GM23248 (cell line): ENCODE measurements at regions not wholly inside any gene's neighbourhood (a gene's known extent, or its start where the extent isn't known, plus 50 kb on each side); places are given as distances from the start of the nearest gene placed in this dataset.
A peak's percentile ranks its signal among the peaks of the same experiment; 100 is the strongest.

Experiments used
- DNase-seq: peaks from one replicate; pipeline ENCODE4 v3.0.0-alpha.2; 2015
- H2AFZ ChIP-seq: fragments of 200-600 bp; sonication (generic); 2 replicates; pipeline ENCODE4 v1.6.1; 2016; ENCODE audit warnings: antibody characterized with exemption
- H3F3A ChIP-seq: fragments of 200-600 bp; sonication (generic); 2 replicates; pipeline ENCODE4 v1.6.1; 2016; ENCODE audit warnings: mild to moderate bottlenecking, antibody characterized with exemption, mixed run types; ENCODE audit not compliant: insufficient read depth
- H3K27ac ChIP-seq: fragments of 200-600 bp; sonication (generic); 2 replicates; pipeline ENCODE4 v1.5.1; 2016; ENCODE audit warnings: mild to moderate bottlenecking
- H3K27me3 ChIP-seq: fragments of 200-600 bp; sonication (generic); replicated peaks from 2 replicates; pipeline ENCODE4 v1.6.1; 2016; ENCODE audit warnings: mild to moderate bottlenecking; ENCODE audit not compliant: insufficient read depth
- H3K36me3 ChIP-seq: fragments of 200-600 bp; sonication (generic); 2 replicates; pipeline ENCODE4 v1.6.1; 2016; ENCODE audit warnings: low read depth, mild to moderate bottlenecking
- H3K4me1 ChIP-seq: fragments of 200-600 bp; sonication (generic); 2 replicates; pipeline ENCODE4 v1.6.1; 2016; ENCODE audit warnings: mild to moderate bottlenecking; ENCODE audit not compliant: insufficient read depth
- H3K4me2 ChIP-seq: fragments of 200-600 bp; sonication (generic); one replicate; pipeline ENCODE4 v1.6.1; 2016; ENCODE audit warnings: mild to moderate bottlenecking; ENCODE audit not compliant: unreplicated experiment
- H3K4me3 ChIP-seq: fragments of 200-600 bp; sonication (generic); 2 replicates; pipeline ENCODE4 v1.5.1; 2016; ENCODE audit warnings: mild to moderate bottlenecking
- H3K79me2 ChIP-seq: fragments of 200-600 bp; sonication (generic); 2 replicates; pipeline ENCODE4 v1.6.1; 2016; ENCODE audit warnings: mild to moderate bottlenecking; ENCODE audit not compliant: insufficient read depth
- H3K9ac ChIP-seq: fragments of 200-600 bp; sonication (generic); 2 replicates; pipeline ENCODE4 v1.6.1; 2016; ENCODE audit warnings: mild to moderate bottlenecking
- H3K9me2 ChIP-seq: fragments of 200-600 bp; sonication (generic); 2 replicates; pipeline ENCODE4 v1.6.1; 2016; ENCODE audit warnings: mixed run types, mild to moderate bottlenecking, moderate library complexity; ENCODE audit not compliant: insufficient read depth
- H3K9me3 ChIP-seq: fragments of 200-600 bp; sonication (generic); one replicate; pipeline ENCODE4 v1.6.1; 2017; ENCODE audit warnings: low read depth
- H4K20me1 ChIP-seq: fragments of 200-600 bp; sonication (generic); 2 replicates; pipeline ENCODE4 v1.6.0; 2016; ENCODE audit not compliant: insufficient read depth
- EZH2 ChIP-seq: fragments of 200-600 bp; sonication (generic); IDR thresholded peaks from 2 replicates; pipeline ENCODE4 v1.6.1; 2018; ENCODE audit warnings: antibody characterized with exemption, mild to moderate bottlenecking; ENCODE audit not compliant: insufficient read depth, poor library complexity, severe bottlenecking
- EZH2phosphoT487 ChIP-seq: fragments of 200-600 bp; sonication (generic); IDR thresholded peaks from 2 replicates; pipeline ENCODE4 v1.6.1; 2018; ENCODE audit warnings: antibody characterized with exemption, moderate library complexity, mild to moderate bottlenecking, low read depth; ENCODE audit not compliant: insufficient read depth
- WGBS, 2 experiments: methylation state at CpG; one replicate each; pipeline ENCODE4 v1.1.6; 2015 to 2017; ENCODE audit warnings: low lambda C conversion rate in 2 of 2, low coverage in 1 of 2; ENCODE audit errors: missing lambda C conversion rate in 2 of 2; 5-methylcytosine and 5-hydroxymethylcytosine counted together
- in situ Hi-C: fragments of 300-500 bp; cut with MboI; formaldehyde crosslinking; loops from 2 replicates; pipeline ENCODE4 v1.15.0; 2020

DNA sequence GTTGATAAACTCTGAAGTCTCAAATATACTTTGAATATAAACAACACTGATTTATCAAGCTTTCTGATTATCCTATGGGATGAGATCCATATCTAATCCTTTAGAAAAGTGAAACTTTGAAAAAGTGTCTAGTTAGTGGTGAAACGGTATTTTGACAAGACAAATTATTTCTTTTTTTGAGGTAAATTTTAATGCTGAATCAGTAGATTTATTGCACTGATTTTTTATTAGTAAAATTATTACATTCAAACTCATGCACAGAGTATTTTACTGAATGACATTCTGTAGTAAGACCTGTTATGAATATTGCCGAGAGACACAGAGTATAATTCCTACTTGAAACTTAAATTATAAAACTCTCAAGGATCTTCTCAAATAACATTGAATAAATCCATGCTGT, 679.1 kb upstream of the SPRY2 start:
- Histone ChIP-seq H3K9ac (no peak overlapping the region), H3K27ac (no peak overlapping the region), H3K4me1 (no peaks in the 10 kb centered on the region), H2AFZ (no peak overlapping the region), H3K9me3 (no peaks in the 10 kb centered on the region), H3K36me3 (no peaks in the 10 kb centered on the region), H4K20me1 (no peaks in the 10 kb centered on the region), H3K4me2 (no peak overlapping the region), H3K4me3 (no peak overlapping the region), H3K9me2 (no peaks in the 10 kb centered on the region), H3K27me3 (no peaks in the 10 kb centered on the region), H3K79me2 (no peaks in the 10 kb centered on the region), H3F3A (no peaks in the 10 kb centered on the region)
- TF ChIP-seq EZH2 (no peak), EZH2phosphoT487 (no peak)
- in situ Hi-C loops, result no loop called here
- DNase-seq, result no peak
- WGBS, 2 experiments, result 38 to 39% methylated on average over 2 of the region's 2 CpGs

DNA sequence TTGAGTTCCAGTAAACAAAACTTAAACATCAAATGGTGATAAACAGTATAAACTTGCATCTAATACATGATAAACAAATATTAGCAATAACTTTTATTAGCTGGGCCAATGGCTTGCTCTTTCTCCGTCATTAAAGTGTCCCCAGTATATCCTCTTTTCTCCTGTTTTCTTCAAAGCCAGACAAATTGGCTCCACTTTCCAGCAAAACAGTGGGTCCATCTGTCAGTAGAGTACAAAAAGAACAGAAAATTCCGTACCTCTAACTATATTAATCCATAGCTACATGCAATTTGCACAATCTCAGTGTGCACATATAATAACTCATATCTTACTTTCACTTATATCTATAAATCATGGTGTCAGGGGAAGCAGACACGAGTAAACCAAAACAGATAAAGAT, 678.0 kb upstream of the SPRY2 start:
- no peaks in the 10 kb centered on the region for H3F3A ChIP-seq
- H3K27ac ChIP-seq, result no peak overlapping the region
- H3K9me3 ChIP-seq, result no peaks in the 10 kb centered on the region
- no peak overlapping the region for H3K4me3 ChIP-seq
- H2AFZ ChIP-seq, result no peak overlapping the region
- no peaks in the 10 kb centered on the region for H3K27me3 ChIP-seq
- H3K79me2 ChIP-seq, result no peaks in the 10 kb centered on the region
- H3K36me3 ChIP-seq, result no peaks in the 10 kb centered on the region
- no peaks in the 10 kb centered on the region for H4K20me1 ChIP-seq
- 26 to 34% methylated on average over 3 of the region's 3 CpGs for WGBS, 2 experiments
- in situ Hi-C loops, result no loop called here
- no peak for DNase-seq
- no peaks in the 10 kb centered on the region for H3K4me1 ChIP-seq
- H3K9me2 ChIP-seq, result no peaks in the 10 kb centered on the region
- H3K4me2 ChIP-seq, result no peak overlapping the region
- TF ChIP-seq EZH2 (no peak), EZH2phosphoT487 (no peak)
- H3K9ac ChIP-seq, result no peak overlapping the region

DNA sequence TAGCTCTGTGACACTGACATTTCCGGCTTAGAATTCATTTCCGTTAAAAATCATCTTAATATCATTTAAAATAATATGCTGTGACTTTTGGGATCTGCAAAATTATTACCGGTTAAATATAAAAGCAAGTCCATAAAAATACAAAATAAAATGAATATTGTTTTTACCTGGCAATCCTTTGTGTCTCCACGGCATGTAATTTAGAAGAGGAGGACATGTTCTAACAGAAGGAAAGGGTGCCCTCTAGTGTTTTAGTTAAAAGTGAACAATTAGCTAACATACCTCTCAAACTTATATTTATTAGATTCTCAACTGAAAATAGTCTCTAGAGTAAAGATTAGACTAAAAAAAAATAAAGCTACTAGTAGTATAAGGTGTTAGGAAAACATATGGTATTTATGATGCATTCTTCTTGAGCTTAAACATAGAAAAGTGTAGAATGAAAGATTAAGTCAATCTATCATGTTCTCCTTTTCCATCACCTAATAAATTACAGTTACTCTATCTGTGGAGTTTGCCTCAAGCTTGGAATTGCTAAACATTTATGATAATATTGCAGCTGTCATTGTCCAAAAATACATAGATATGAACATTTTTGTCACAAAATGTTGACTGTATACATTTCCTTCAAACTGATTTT, 676.7 kb upstream of the SPRY2 start:
- no peaks in the 10 kb centered on the region for H4K20me1 ChIP-seq
- H3K79me2 ChIP-seq, result no peaks in the 10 kb centered on the region
- H3K9me2 ChIP-seq, result no peaks in the 10 kb centered on the region
- no peaks in the 10 kb centered on the region for H3K27me3 ChIP-seq
- no peaks in the 10 kb centered on the region for H3K36me3 ChIP-seq
- no peaks in the 10 kb centered on the region for H3F3A ChIP-seq
- TF ChIP-seq EZH2phosphoT487, result no peak
- no peak for TF ChIP-seq EZH2
- no peaks in the 10 kb centered on the region for H3K4me1 ChIP-seq
- H3K27ac ChIP-seq, result no peak overlapping the region
- WGBS, 2 experiments, result 15 to 18% methylated on average over 4 of the region's 4 CpGs
- H3K4me3 ChIP-seq, result no peak overlapping the region
- H3K9me3 ChIP-seq, result no peaks in the 10 kb centered on the region
- H3K4me2 ChIP-seq, result no peak overlapping the region
- in situ Hi-C loops, result no loop called here
- no peak overlapping the region for H3K9ac ChIP-seq
- peak; percentile 65 for DNase-seq
- no peak overlapping the region for H2AFZ ChIP-seq

DNA sequence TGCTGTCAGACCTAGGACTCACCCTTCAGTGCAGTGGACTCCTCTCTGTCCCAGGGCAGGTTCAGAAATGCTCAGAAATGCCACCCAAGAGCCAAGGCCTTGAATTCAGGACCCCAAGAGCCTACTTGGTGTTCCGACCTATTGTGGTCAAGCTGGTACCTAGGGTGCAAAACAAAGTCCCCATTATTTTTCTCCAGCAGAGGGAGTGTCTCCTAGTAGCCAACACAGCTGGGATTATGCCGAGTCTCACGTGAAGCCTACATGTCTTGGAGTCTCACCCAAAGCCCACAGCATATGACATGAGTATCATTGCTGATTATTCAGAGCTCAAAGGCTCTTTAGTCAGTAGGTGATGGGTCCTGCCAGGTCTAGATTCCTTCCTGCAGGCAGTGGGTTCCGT, 671.1 kb upstream of the SPRY2 start:
- TF ChIP-seq EZH2phosphoT487, result no peak
- no peak for TF ChIP-seq EZH2
- no peak overlapping the region for H3K27ac ChIP-seq
- no peaks in the 10 kb centered on the region for H3K36me3 ChIP-seq
- no peak for DNase-seq
- no peak overlapping the region for H3K9ac ChIP-seq
- in situ Hi-C loops, result no loop called here
- H3K27me3 ChIP-seq, result no peaks in the 10 kb centered on the region
- WGBS, 2 experiments, result 32 to 40% methylated on average over 4 of the region's 4 CpGs
- H3K4me2 ChIP-seq, result no peak overlapping the region
- no peaks in the 10 kb centered on the region for H3F3A ChIP-seq
- no peaks in the 10 kb centered on the region for H3K9me2 ChIP-seq
- no peaks in the 10 kb centered on the region for H3K9me3 ChIP-seq
- H2AFZ ChIP-seq, result no peak overlapping the region
- H3K79me2 ChIP-seq, result no peaks in the 10 kb centered on the region
- no peaks in the 10 kb centered on the region for H3K4me1 ChIP-seq
- no peaks in the 10 kb centered on the region for H4K20me1 ChIP-seq
- no peak overlapping the region for H3K4me3 ChIP-seq
